ENCODE measurements at regions not wholly inside any gene's neighbourhood (a gene's known extent, or its start where the extent isn't known, plus 50 kb on each side); places are given as distances from the start of the nearest gene placed in this dataset.

DNA sequence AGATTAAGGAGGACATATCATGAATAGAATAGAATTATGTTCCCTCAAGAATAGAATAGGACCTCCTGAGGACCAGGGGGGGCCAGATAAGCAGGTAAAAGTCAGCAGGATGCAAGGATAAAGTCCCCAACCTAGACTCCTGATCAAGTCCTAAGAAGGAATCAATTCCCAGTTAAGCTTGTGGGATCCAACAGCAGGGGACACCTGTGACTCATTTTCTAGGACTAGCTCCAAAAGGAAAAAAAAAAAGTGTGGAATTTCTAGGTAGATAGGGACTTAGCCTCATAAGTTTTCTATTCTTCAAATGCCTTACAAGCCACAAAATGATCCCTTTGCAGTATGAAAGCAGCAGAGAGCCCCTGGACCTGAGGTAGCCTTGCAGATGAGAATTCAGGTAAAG lies 336.2 kb downstream of the WDR11 start:
- DNase-seq = no peak

DNA sequence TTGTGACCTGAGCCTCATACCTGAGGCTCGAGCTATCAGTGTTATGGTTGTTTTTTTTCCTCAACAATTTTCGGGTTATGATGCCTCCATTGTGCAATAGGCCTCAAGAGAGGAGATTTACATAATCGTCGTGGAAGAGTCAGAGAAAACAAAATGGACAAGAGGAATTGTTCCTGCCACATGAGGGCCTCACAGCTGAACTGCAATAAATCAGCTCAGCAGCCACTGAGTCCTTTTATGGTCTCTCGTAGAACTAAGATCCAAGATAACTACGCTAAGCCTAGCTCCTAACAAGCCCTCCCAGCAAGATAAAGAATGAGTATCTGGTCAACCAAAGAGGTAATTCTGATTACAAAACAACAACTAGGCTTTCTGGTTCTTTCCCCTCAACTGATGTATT lies 336.8 kb downstream of the WDR11 start:
- DNase-seq = no peak

DNA sequence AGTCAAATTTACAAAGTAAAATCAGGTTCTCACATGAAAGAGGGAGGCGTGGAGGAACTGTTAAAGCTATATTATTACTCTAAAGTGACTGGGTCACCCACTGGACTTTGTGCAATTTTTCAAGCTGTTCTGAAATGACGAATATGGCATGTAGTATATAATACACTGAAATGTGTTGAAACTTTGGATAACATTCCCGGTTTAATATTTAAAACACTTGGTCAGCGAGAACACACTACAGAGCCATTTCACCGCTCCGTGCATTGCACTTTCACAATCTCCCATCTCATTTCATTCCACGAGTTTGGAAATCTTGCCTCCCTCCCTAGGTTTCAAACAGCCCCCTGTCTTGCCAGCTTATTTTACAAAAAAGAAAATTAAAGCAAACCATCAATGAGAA lies 337.9 kb downstream of the WDR11 start:
- no peak for DNase-seq

DNA sequence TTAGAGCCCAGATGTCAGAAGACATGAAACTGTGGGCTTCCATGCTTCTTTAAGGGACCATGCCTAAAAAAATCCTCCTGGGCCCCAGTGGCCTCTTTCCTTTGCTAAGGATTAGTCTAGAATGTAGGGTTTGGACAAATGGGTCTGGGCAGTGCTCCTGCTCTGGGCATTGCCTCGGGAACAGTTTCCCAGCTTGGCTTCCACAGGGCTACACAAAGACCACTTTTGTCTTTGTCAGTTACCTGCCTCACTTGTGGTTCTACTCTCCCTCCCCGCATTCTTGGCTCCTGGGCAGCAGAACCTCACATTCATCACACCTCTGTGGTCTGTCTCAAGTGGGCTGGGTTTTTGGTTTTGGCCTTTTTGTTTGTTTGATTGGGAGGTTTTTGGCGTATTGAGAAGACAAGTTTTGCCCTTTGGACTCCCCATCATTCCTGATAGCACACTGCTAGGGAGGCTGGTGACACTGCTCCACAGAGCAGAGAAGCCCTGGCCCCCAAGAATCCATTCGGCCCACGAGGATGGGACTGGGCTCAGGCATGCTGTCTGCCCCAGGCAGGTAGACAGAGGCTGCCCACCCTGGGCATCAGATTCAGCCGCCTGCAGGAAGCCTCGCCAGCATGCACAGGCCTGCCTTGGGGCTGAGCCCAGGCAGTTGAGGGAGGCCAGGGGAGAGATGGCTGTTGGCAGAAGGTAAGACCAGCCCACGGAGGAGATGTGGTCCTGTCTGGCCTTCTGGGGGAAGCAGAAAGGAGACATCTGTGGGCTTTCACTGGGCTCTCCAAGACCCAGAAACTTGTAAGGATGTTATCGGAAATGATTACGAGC lies 343.7 kb downstream of the WDR11 start:
- DNase-seq = no peak

DNA sequence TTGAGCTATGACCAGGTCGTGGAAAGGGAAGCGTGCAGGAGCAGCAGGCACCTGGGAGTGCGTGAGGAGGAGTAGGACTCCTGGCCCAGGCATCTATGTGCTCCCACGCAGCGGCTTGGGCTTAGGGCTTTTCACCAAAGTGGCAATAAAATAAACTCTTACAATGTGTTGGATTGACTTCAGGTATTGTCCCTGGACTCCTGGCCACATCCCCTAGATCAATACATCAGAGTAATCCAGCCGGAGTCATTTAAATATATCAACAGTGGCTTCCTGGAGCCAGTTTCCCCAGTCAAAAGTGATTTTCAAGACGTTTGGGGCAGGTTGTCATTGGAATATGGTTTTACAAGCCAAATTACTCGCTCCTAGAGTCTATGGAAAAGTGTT lies 344.4 kb downstream of the WDR11 start:
- DNase-seq = no peak

DNA sequence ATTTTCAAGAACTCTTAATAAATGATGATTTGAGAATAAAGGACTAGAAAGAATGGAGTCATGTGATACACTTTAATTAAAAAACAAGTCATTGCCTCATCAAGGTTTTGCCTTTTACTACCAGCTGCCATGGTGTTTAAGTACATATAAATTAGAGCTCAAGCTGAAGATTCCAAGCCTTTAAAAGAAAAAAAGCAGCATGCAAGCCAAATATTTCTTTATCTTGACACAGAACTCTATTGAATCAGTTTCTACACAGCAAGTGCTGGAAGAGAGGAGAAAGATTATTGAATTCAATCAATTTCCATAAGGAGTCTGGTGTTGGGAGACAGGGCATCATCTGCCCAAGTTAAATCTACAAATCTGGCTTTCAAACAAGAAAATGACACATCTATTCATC lies 347.9 kb downstream of the WDR11 start:
- no peak for DNase-seq

DNA sequence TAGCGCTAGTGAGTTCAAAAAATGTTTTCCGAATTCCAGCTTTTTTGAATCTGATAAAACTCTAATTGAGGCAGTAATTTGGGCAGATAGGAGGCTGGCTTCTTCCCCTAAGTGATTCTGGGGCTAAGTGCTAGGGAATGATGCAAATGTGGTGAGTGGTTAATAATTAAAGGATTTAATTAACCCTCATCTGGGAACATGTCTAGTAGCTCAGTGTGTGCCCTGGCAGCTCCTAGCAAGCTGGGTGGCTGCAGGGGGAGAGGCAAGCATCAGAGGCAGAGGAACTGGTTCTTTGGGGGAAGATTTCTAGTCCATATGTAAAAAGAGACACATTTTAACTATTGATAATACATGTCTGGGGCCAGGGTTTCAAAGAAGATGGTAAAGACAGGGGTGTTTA lies 354.5 kb downstream of the WDR11 start:
- DNase-seq = no peak

DNA sequence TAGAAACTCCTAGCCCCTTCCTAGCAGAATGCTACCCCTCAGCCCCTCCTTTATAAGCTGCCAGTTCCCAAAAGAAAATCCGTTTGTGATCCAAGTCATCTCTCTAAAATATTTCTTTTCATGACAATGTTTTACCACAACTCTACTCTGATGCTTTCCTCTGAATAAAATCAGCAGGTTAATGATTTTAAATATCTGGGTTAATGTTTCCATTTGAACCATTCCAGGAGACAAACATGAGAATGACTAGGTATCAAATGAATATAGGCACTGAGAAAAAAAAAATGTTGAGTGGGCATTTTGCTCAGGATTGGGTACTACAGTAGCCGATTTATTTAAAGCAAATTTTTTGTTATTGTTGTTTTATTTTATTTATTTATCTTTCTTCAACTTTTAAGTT lies 360.3 kb downstream of the WDR11 start:
- DNase-seq = no peak

DNA sequence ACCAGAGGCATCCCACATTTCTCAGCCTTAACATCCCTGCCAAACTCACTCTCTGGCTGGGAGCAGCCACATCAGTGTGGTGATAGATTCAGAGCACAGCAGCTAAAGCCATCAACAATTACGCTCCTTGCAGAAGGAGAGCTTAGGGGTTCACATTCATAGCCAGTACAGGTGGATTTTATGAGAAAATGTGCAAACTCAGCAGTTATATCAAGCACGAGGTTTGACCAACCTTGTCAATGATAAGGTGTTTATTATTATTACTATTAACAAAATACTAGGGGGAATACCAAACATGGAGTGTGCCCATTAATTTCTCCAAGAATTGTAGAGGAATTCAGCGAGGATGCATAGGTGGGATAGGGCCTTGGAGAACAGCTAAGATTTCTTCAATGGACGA lies 362.3 kb downstream of the WDR11 start:
- no peak for DNase-seq

DNA sequence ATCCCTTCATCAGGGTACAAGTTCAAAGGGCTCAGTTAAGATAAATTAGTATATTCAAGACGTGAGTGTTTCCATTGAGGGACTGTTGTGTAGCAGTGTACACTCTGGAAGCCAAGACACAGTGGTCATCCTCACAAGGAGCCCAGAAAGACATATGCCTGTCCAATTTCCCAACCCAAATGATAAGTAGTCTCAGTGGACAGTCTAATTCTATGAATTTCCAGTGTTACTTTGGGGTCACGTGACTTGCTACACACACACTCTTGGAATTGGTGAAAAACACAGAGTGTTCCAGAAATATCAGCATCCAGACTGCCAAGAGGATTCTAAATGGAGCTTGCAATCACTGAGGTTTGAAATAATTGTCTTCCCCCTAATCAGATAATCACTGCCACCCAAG lies 365.1 kb downstream of the WDR11 start:
- DNase-seq = no peak

DNA sequence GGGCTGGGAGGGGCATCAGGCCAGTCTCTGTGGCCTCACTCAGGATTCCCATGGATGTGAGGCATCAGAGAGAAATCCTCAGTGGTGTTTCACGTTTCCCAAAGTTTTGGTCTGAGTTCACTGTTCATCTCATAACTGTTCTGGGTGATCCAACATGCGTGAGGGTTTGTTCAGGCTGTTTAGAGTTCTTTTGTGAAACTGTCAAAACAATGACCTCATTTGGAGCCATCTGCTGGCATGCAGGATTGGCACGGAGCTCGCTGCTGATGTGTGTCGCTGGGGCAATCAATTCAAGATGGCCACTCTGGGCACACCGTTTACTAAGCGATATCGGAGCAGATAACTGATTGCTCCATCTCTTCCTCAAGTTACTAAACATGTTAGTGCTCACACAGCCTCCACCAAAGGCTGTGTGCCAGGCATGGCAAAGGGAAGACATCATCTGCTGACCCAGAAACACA lies 365.6 kb downstream of the WDR11 start:
- no peak for DNase-seq

DNA sequence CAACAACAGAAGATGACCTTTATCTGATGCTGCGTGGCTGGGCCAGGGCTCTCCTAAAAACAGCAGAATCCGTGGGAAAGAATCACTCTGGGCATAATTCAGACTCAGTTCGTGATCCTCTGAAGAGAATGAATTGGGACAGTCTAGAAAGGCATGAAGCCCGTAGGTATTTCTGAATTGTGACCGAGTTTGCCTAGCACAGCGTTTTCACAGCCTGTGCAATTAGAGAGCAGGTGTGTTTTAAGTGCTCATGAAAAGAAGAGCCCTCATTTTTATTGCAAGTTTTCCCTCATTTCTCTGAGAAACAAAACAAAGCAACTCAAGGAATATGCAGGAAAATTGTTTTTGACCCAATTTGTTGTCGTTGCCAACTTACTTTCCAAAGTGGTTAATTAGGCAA lies 366.2 kb downstream of the WDR11 start:
- DNase-seq = peak; percentile 17

DNA sequence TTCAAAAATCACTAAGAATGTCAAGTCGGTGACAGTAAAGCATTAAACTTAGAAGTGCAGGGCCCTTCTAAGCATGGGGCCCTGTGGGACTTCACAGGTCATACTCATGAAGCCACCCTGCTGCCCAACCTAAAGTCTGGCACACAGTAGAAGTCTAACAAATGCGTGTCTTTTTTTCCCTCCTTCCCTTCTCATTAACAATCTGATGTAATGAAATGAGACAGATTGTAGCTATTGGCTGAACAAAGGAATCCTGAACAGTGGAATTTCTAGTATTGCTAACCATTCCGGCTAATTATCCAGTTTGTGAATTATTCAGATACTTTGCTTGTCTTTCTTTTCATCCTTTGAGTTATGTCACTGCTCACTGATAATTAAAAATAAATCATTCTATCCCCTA lies 369.9 kb downstream of the WDR11 start:
- no peak for DNase-seq

DNA sequence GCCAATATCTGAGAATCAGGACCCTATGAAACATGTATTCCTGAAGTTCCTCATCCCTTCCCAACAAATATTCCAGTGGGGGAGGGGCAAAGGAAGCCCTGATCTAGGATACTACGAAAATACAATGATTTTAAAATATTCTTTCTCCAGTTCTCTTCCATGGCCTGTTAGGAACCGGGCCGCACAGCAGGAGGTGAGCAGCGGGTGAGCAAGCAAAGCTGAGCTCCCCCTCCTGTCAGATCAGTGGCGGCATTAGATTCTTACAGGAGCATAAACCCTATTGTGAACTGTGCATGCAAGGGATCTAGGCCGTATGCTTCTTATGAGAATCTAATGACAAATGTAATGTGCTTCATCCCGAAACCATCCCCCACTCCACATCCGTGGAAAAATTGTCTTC lies 370.8 kb downstream of the WDR11 start:
- no peak for DNase-seq

DNA sequence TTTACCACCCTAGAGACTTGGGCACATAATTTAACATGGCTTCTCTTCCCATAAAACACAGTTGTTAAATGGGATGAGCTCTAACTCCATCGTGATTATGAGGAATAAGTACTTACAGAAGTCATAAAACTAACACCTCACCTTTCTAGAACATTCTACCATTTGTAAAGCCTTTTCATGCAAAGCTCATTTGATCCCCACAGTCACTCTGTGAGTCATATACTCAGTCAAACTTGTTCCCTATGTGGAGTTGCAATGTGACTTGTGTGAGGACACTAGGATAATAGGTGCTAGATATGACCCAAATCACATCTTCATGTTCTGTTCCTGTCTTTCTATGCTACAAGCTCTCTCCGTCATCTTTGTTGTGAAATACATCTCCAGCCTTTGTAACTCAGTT lies 371.7 kb downstream of the WDR11 start:
- DNase-seq = no peak

DNA sequence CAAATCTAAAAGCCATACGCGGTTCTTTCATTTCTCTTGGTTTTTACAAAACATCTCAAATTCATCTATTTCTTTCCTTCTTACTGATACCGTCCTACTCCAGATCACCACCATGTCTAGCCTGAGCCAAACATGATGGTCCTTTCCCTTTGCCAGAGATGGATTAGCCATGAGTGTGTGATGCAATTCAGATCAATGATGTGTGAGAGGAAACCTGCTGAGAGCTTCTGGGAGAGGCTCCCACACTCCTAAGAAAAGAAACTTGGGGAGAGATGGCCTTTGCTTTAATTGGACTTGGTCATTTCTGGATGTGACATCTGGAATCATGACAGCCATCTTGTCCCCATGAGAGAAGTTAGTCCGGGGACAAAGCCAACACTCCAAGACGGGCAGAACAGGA lies 367.2 kb downstream of the FGFR2 start:
- no peak for DNase-seq

DNA sequence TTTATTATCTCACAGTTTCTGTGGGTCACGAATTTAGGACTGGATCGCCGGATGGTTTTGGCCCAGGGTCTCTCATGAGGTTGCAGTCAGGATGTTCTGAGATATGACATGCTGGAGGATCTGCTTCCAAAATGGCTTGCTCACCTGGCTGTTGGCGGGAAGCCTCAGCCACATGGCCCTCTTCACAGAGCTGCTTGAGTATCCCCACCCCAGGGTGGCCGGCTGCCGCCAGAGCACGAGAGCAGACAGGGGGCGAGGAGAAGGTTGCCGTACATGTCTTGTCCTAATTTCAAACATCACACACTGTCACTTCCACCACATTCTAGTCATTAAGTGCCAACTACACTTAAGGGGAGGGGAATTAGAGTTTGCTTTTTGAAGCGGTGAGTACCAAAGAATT lies 365.8 kb downstream of the FGFR2 start:
- no peak for DNase-seq

DNA sequence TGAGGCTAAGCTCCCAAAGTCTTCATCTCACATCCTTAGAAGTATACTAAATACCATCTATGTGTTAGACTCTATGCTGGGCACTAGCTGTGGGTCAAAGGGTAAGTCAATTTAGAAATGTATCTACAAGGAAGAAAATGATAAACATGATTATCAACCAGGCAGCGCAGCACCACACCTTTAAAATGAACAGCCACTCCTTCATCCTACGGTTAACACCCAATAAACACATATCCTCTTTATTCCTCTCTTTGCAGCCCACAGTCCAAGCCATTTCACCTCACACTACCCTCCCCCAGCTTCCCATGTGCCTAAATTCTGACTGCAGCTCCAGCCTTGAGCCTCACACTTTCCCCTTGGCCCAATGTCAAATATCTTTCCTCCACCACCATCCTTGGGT lies 362.6 kb downstream of the FGFR2 start:
- DNase-seq = no peak

DNA sequence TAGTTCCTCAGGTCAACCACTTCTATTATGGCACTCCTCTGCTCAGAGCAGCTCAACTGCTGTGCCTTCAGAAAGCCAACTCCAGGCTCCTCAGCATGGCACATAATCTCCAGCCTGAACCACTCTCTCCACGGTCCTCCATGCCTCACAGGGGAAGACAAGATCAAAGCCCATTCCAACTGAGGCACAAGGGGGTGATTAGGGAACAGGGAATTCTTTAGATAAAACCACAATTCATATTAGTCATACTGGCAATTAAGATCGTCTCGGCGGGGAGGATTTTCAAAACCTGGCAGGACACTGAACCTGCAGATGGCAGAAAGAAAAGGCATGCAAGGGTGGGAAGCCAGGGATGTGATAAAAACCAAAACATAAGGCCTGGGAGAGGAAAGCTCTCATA lies 361.6 kb downstream of the FGFR2 start:
- DNase-seq = no peak

DNA sequence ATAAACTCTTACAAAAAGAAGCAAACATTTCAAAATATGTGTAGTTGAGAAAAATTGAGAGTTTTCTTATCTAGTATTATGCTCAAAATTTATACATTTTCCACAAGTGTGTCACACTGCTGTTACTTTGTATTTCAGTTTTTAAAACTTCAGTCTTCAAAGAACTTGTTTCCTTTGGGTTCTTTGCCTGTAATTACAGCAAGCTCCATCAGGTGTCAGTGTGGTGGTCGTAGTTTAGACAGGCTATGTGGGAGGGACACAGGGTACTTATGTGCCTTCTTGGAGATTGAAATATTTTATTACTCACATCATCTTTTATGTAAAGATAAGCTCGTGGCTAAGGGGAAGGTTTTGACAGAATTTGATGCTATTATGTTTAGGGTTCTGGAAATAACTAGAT lies 360.5 kb downstream of the FGFR2 start:
- no peak for DNase-seq

DNA sequence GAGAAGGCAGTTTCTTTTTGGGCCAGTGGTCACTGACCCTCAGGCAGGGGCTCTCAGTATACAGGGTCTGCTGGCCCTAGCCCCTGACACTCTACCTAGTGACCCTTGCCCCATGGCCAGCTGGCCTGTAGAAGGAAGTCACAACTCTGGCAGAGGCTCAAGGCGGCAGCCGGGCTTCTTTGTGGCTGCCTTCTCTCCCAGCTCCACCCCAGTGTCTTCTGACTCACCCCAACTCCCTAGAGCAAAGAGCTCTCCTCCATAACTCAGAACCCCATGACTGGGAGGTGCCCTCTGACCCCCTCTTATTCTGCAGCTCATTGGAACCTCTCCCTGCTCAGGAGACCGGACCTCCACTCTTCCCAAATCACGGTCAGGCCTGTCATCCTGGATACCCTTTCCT lies 358.2 kb downstream of the FGFR2 start:
- DNase-seq = no peak

DNA sequence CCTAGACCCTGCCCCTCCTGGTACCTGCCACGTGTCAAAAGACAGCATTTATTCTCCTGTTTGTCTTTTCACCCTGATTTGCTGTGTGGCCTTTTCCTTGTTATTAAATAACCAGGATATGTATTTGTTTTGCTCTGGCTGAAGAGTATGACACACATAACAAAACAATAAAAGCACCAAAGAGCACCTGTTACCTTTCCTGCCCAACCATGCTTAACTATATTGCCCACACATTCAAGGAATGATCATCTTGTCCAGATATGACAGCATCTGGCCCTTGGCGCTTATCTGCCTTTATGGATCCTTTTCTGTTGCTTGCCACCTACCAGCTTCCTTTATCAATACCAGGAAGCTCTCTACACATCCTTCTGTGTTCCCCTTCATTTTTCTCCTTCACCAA lies 357.7 kb downstream of the FGFR2 start:
- no peak for DNase-seq

DNA sequence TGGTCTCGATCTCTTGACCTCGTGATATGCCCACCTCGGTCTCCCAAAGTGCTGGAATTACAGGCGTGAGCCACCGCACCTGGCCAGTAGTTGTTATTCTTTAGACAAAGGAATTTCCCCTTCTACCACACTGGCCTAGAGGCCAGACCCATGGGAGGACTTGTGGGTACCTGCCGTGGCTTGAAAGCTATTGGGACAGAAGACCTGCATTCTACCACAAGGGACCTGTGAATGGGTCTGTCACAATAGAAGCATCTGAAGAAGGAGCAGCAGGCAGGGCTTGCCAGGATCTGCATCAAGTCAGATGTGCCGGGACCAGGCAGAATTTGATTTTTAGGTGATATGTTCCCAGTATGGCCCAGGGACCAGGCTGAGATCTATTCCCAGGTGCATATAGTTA lies 356.9 kb downstream of the FGFR2 start:
- no peak for DNase-seq

DNA sequence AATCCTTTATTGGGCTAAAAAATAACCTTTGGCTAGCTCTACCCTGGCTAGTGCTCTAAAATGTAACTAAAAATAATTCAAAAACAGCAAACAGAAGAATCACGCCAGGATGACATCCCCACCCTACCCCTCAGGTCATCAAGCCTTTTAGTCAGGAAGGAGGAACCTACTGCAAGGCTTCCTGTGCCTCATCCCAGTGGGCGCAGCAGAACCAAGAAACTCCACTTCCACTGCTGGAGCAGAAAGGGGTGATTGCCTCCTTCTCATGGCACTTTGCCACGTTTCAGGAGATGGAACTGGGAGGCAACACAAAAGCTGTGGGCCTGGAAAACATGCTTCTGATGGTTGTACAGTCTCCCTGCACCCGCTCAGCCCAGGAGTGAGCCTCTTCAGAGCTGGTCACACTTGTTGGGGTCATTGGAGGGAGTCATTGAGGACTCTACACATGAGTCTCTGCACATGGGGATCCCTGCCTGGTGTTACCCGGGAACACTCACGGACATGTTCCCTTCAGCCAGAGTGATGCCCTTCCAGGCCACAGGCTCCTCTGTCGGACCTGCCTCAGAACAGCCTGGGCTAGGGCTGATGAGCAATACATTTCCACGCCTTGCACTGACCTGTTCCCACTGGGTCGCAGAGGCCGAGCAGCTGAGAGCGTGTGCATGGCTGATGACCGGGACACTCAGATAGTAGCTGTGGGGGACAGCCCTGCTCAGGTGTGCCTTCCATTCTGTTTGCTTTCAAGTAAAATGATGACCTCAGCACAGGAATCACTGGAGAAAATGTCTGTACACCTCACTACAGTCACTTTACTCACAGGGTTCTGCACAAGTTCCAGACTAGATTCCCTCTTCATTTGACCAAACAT lies 355.3 kb downstream of the FGFR2 start:
- no peak for DNase-seq

Measured in NCI-H1105 (cell line).